Ovary (tissue), 3 donors: ENCODE measurements at regions not wholly inside any gene's neighbourhood (a gene's known extent, or its start where the extent isn't known, plus 50 kb on each side); places are given as distances from the start of the nearest gene placed in this dataset.

Experiments used
- CTCF ChIP-seq, 3 donors: fragments of 450-650 bp in 2 of 3; fragments of 200-600 bp in 1 of 3; IDR thresholded peaks; one replicate each; pipeline versions ENCODE4 v1.5.1 to v1.8.0; 2016 to 2022; ENCODE audit warnings: antibody characterized with exemption in 3 of 3, mild to moderate bottlenecking in 1 of 3
- POLR2A ChIP-seq: fragments of 450-650 bp; IDR thresholded peaks from one replicate; pipeline ENCODE4 v1.6.1; 2017; ENCODE audit warnings: antibody characterized with exemption, mild to moderate bottlenecking, moderate library complexity
- donor health status: DM: no; HTN: no; CAD: no.

DNA sequence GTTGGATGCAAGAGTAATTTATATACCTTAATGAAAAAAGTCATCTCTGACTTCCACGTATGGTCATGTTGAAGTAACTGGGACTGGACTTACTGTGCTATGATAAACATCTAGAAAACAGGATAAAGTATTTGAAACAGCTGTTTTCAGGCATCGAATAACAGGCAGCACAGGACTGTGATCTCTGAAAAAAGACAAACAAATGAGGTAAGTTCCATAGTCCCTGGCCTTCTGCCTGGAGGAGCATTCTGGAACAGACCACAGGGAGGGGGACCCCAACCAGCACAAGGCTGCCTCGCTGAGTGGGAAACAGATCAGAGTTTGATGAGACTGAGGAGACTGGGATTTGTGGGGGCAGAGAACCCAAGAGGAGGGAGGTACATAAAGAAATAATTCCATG lies 89.1 kb upstream of the HABP2 start:
- TF ChIP-seq CTCF (IDR thresholded peaks at IDR 0.05) (no peak), POLR2A (no peak)
